ENCODE measurements at regions not wholly inside any gene's neighbourhood (a gene's known extent, or its start where the extent isn't known, plus 50 kb on each side); places are given as distances from the start of the nearest gene placed in this dataset.

- no peak overlapping the region for H4K8ac ChIP-seq (replicated peaks; ENCODE audit: insufficient read length, low read depth, low read length)
- no peak overlapping the region for H3K27ac Mint-ChIP-seq
- no peak overlapping the region for H3K23ac ChIP-seq (ENCODE audit: insufficient read length, low read depth, low read length)
- no peaks in the 10 kb centered on the region for H3K79me2 ChIP-seq (ENCODE audit: insufficient read depth, low read length)
- no peaks in the 10 kb centered on the region for H3K4me1 Mint-ChIP-seq
- no peak overlapping the region for H2BK12ac ChIP-seq (ENCODE audit: insufficient read length, low read depth, low read length)
- no peak overlapping the region for H3K27ac ChIP-seq (ENCODE audit: insufficient read length, low read depth, low read length)
- no peak for DNase-seq
- H3K27me3 Mint-ChIP-seq (ENCODE audit: low read depth) = no peaks in the 10 kb centered on the region
- no peak overlapping the region for H3K14ac ChIP-seq (ENCODE audit: insufficient read depth, low read length)
- no peak overlapping the region for H2AFZ ChIP-seq (ENCODE audit: low read length)
- H3K4me2 ChIP-seq (ENCODE audit: insufficient read depth, insufficient read length, low read length) = no peak overlapping the region
- H3K9ac ChIP-seq (ENCODE audit: extremely low read depth, insufficient read length, low read length) = no peak overlapping the region
- H3K18ac ChIP-seq (ENCODE audit: insufficient read length, low read depth, low read length) = no peak overlapping the region
- peaks cover 2 to 3% of the 10 kb centered on the region in 2 experiments; a peak in 2 of 5 replicates for H3K9me3 Mint-ChIP-seq
- H3K23me2 ChIP-seq (ENCODE audit: insufficient read length, low read depth, low read length, poor library complexity, severe bottlenecking) = no peaks in the 10 kb centered on the region
- no peak overlapping the region for H2AK5ac ChIP-seq (ENCODE audit: insufficient read length, low read length)
- H3K4me3 Mint-ChIP-seq = no peak overlapping the region
- no peak overlapping the region for H2BK120ac ChIP-seq (ENCODE audit: low read depth, low read length, poor library complexity, severe bottlenecking)
- H3K4me1 ChIP-seq (ENCODE audit: insufficient read depth, low read length) = no peaks in the 10 kb centered on the region
- no peak overlapping the region for H2BK20ac ChIP-seq (ENCODE audit: low read depth, low read length, poor library complexity, severe bottlenecking)
- no peak overlapping the region for H4K91ac ChIP-seq (ENCODE audit: insufficient read length, low read depth, low read length)
- TF ChIP-seq CTCF (conservative IDR thresholded peaks at IDR 0.05) = no peak
- H4K5ac ChIP-seq (ENCODE audit: insufficient read length, low read depth, low read length) = no peak overlapping the region
- no peak overlapping the region for H3T11ph ChIP-seq (ENCODE audit: low read length)
- no peaks in the 10 kb centered on the region for H3K9me3 ChIP-seq (ENCODE audit: control insufficient read depth, low read depth, low read length)
- H4K20me1 ChIP-seq (ENCODE audit: control insufficient read depth, insufficient read depth, insufficient read length) = no peaks in the 10 kb centered on the region
- H3K79me1 ChIP-seq (ENCODE audit: insufficient read depth, low read depth, low read length, poor library complexity, severe bottlenecking) = no peaks in the 10 kb centered on the region
- no peaks in the 10 kb centered on the region for H3K27me3 ChIP-seq (ENCODE audit: insufficient read depth, low read length)
- no peak overlapping the region for H3K4ac ChIP-seq (ENCODE audit: low read depth, low read length)
- no peak overlapping the region for H2BK15ac ChIP-seq (ENCODE audit: low read depth, low read length)
- H2BK5ac ChIP-seq (ENCODE audit: insufficient read length, low read length) = no peak overlapping the region
- WGBS (ENCODE audit: extremely low coverage, insufficient read length, low lambda C conversion rate) = no CpG with 5 or more reads among the region's 2 CpGs
- H3K56ac ChIP-seq (ENCODE audit: insufficient read length, low read depth, low read length) = no peak overlapping the region
- H3K36me3 Mint-ChIP-seq (ENCODE audit: insufficient read depth in 1 of 3, low read depth in 3 of 3) = peaks cover 0 to 7% (median 0%) of the 10 kb centered on the region in 3 experiments; a peak in 1 of 7 replicates
Measured at GRCh38 chr7:9680713-9681112, 1247.3 kb downstream of the NXPH1 start.

Data from H9 (cell line).